Suppressor macrophage treated with lipopolysaccharide for 1 hour (primary cell): ENCODE measurements at regions not wholly inside any gene's neighbourhood (a gene's known extent, or its start where the extent isn't known, plus 50 kb on each side); places are given as distances from the start of the nearest gene placed in this dataset.
"Not testable (repeated sequence)": the region's sequence is repeated elsewhere in the genome, so short reads cannot be mapped to it uniquely, and the experiment has no call there.

ENCODE experiments used
- DNase-seq, 3 donors: peaks; one replicate each; pipeline ENCODE4 v3.0.0-alpha.2; 2020 to 2022

- DNase-seq = no peak
Measured at GRCh38 chr5:15168358-15168757, 296.8 kb upstream of the ANKH start.

GRCh38 chr5:15160091-15160490, 288.5 kb upstream of the ANKH start:
- no peak for DNase-seq

GRCh38 chr5:15159606-15160005, 288.0 kb upstream of the ANKH start:
- DNase-seq = no peak

GRCh38 chr5:15142458-15142857, 270.9 kb upstream of the ANKH start:
- DNase-seq = no peak

- no peak for DNase-seq
Measured at GRCh38 chr5:15137414-15137813, 265.8 kb upstream of the ANKH start.

GRCh38 chr5:15135661-15136060, 264.1 kb upstream of the ANKH start:
- no peak for DNase-seq

GRCh38 chr5:15133456-15133965, 261.9 kb upstream of the ANKH start:
- no peak for DNase-seq

GRCh38 chr5:15132816-15133405, 261.3 kb upstream of the ANKH start:
- no peak for DNase-seq

- no peak for DNase-seq
Measured at GRCh38 chr5:15131909-15132308, 260.3 kb upstream of the ANKH start.

GRCh38 chr5:15124871-15125568, 253.4 kb upstream of the ANKH start:
- DNase-seq = no peak

- DNase-seq = no peak
Measured at GRCh38 chr5:15124461-15124860, 252.9 kb upstream of the ANKH start.

- no peak for DNase-seq
Measured at GRCh38 chr5:15117688-15118087, 246.1 kb upstream of the ANKH start.

GRCh38 chr5:15116996-15117395, 245.4 kb upstream of the ANKH start:
- no peak for DNase-seq

GRCh38 chr5:15106530-15107283, 235.1 kb upstream of the ANKH start:
- no peak for DNase-seq

- peak; percentile 49 to 59 (median 54) for DNase-seq
Measured at GRCh38 chr5:15105799-15106393, 234.3 kb upstream of the ANKH start.

- no peak for DNase-seq
Measured at GRCh38 chr5:15103864-15104263, 232.3 kb upstream of the ANKH start.

GRCh38 chr5:15103130-15103529, 231.6 kb upstream of the ANKH start:
- DNase-seq = no peak

GRCh38 chr5:15097552-15097951, 226.0 kb upstream of the ANKH start:
- no peak for DNase-seq

- not testable (repeated sequence) for DNase-seq
Measured at GRCh38 chr5:15096686-15097085, 225.1 kb upstream of the ANKH start.

GRCh38 chr5:15092801-15093200, 221.2 kb upstream of the ANKH start:
- DNase-seq = no peak

GRCh38 chr5:15085671-15086070, 214.1 kb upstream of the ANKH start:
- no peak for DNase-seq

- no peak for DNase-seq
Measured at GRCh38 chr5:15082096-15082495, 210.5 kb upstream of the ANKH start.

- DNase-seq = no peak
Measured at GRCh38 chr5:15080219-15080618, 208.6 kb upstream of the ANKH start.

GRCh38 chr5:15079566-15079965, 208.0 kb upstream of the ANKH start:
- DNase-seq = no peak
